ENCODE measurements at regions not wholly inside any gene's neighbourhood (a gene's known extent, or its start where the extent isn't known, plus 50 kb on each side); places are given as distances from the start of the nearest gene placed in this dataset.

- TF ChIP-seq CTCF (IDR thresholded peaks at IDR 0.05; ENCODE audit: poor library complexity) = no peak
- no peak for TF ChIP-seq EZH2 (IDR thresholded peaks at IDR 0.05; ENCODE audit: borderline replicate concordance)
- TF ChIP-seq EZH2phosphoT487 (IDR thresholded peaks at IDR 0.05; ENCODE audit: low read depth, severe bottlenecking, unreplicated experiment) = no peak
Observed at GRCh38 chr17:71349908-71350600, 770.8 kb upstream of the SOX9 start.

All from hepatocyte (in vitro differentiated cells).